Natural killer cell (primary cell): ENCODE measurements at regions not wholly inside any gene's neighbourhood (a gene's known extent, or its start where the extent isn't known, plus 50 kb on each side); places are given as distances from the start of the nearest gene placed in this dataset.

Source experiments
- ATAC-seq, 3 donors: fragments of 150-1000 bp in 2 of 3; fragments of 200-7000 bp in 1 of 3; cut with Tn5 transposase; 1 replicate in 1 of 3; 2 replicates in 2 of 3; pipeline ENCODE4 v1.10.0; 2021; ENCODE audit warnings: mild to moderate bottlenecking in 2 of 3, moderate library complexity in 2 of 3
- DNase-seq, 2 donors: peaks; one replicate each; pipeline versions ENCODE4 v3.0.0 to v3.0.0-alpha.2; 2013 to 2021; ENCODE audit warnings: mixed read lengths in 1 of 2
- H3K27ac ChIP-seq: one replicate; pipeline ENCODE4 v1.5.1; 2013; ENCODE audit warnings: mild to moderate bottlenecking, low read length
- H3K27me3 ChIP-seq: one replicate; pipeline ENCODE4 v1.6.1; 2013; ENCODE audit warnings: low read length; ENCODE audit not compliant: control insufficient read depth, insufficient read depth
- H3K36me3 ChIP-seq: one replicate; pipeline ENCODE4 v1.6.1; 2013; ENCODE audit warnings: low read length; ENCODE audit not compliant: control insufficient read depth, insufficient read depth
- H3K4me1 ChIP-seq: one replicate; pipeline ENCODE4 v1.6.1; 2013; ENCODE audit warnings: low read length; ENCODE audit not compliant: control insufficient read depth, insufficient read depth
- H3K4me3 ChIP-seq: one replicate; pipeline ENCODE4 v1.5.1; 2013; ENCODE audit warnings: low read length
- H3K9me3 ChIP-seq: one replicate; pipeline ENCODE4 v1.6.1; 2013; ENCODE audit warnings: low read length; ENCODE audit not compliant: control insufficient read depth, insufficient read depth
- H3K27ac Mint-ChIP-seq, 2 donors: one replicate each; pipeline ENCODE4 v1.8.0; 2022; ENCODE audit warnings: mild to moderate bottlenecking in 2 of 2, mixed read lengths in 2 of 2, moderate library complexity in 1 of 2
- H3K27me3 Mint-ChIP-seq, 2 donors: one replicate each; pipeline ENCODE4 v1.8.0; 2022; ENCODE audit warnings: low read depth in 2 of 2, mixed read lengths in 2 of 2
- H3K36me3 Mint-ChIP-seq: one replicate; pipeline ENCODE4 v1.8.0; 2022; ENCODE audit warnings: mixed read lengths
- H3K4me1 Mint-ChIP-seq, 2 donors: one replicate each; pipeline ENCODE4 v1.8.0; 2022; ENCODE audit warnings: mixed read lengths in 2 of 2
- H3K4me3 Mint-ChIP-seq: one replicate; pipeline ENCODE4 v1.8.0; 2022; ENCODE audit warnings: mild to moderate bottlenecking, moderate library complexity, mixed read lengths
- H3K9me3 Mint-ChIP-seq, 2 donors: one replicate each; pipeline ENCODE4 v1.8.0; 2022; ENCODE audit warnings: mixed read lengths in 2 of 2
- CTCF ChIP-seq: fragments of 200-600 bp; IDR thresholded peaks from one replicate; pipeline ENCODE4 v1.8.0; 2022; ENCODE audit warnings: antibody characterized with exemption
- WGBS: methylation state at CpG from one replicate; pipeline ENCODE4 v1.1.7; 2013; ENCODE audit warnings: missing lambda C conversion rate; ENCODE audit not compliant: insufficient coverage; 5-methylcytosine and 5-hydroxymethylcytosine counted together
- intact Hi-C: fragments of 100-400 bp; cut with micrococcal nuclease; formaldehyde crosslinking; loops from one replicate; pipeline ENCODE4 v1.14.2; 2022

GRCh38 chr2:57429831-57430230 is 616.8 kb upstream of the VRK2 start:
- ATAC-seq (no peak), DNase-seq (no peak)
- Histone ChIP-seq H3K4me1 (no peaks in the 10 kb centered on the region), H3K4me3 (no peak overlapping the region), H3K9me3 (no peaks in the 10 kb centered on the region), H3K27me3 (no peaks in the 10 kb centered on the region), H3K27ac (no peak overlapping the region), H3K36me3 (no peaks in the 10 kb centered on the region)
- no peak for TF ChIP-seq CTCF
- H3K36me3 Mint-ChIP-seq, result no peaks in the 10 kb centered on the region
- intact Hi-C loops, result no loop called here
- no peaks in the 10 kb centered on the region for H3K4me1 Mint-ChIP-seq
- WGBS, result no CpG with 5 or more reads among the region's 1 CpG
- H3K27ac Mint-ChIP-seq, result no peak overlapping the region
- H3K4me3 Mint-ChIP-seq, result no peak overlapping the region
- no peaks in the 10 kb centered on the region for H3K27me3 Mint-ChIP-seq
- H3K9me3 Mint-ChIP-seq, result peaks cover 5 to 10% of the 10 kb centered on the region in 2 donors

GRCh38 chr2:57432528-57432927 is 614.1 kb upstream of the VRK2 start:
- Mint-ChIP-seq H3K4me3 (no peak overlapping the region), H3K9me3 (peaks cover 12 to 17% of the 10 kb centered on the region in 2 donors), H3K4me1 (no peaks in the 10 kb centered on the region), H3K27me3 (no peaks in the 10 kb centered on the region), H3K27ac (no peak overlapping the region), H3K36me3 (no peaks in the 10 kb centered on the region)
- WGBS, result no CpG with 5 or more reads among the region's 1 CpG
- Histone ChIP-seq H3K9me3 (no peaks in the 10 kb centered on the region), H3K4me1 (no peaks in the 10 kb centered on the region), H3K27me3 (no peaks in the 10 kb centered on the region), H3K4me3 (no peak overlapping the region), H3K36me3 (no peaks in the 10 kb centered on the region), H3K27ac (no peak overlapping the region)
- ATAC-seq (no peak), DNase-seq (no peak)
- no peak for TF ChIP-seq CTCF
- intact Hi-C loops, result no loop called here

GRCh38 chr2:57434441-57434840 is 612.2 kb upstream of the VRK2 start:
- Histone ChIP-seq H3K27ac (no peak overlapping the region), H3K9me3 (no peaks in the 10 kb centered on the region), H3K4me1 (no peaks in the 10 kb centered on the region), H3K36me3 (no peaks in the 10 kb centered on the region), H3K27me3 (no peaks in the 10 kb centered on the region), H3K4me3 (no peak overlapping the region)
- Mint-ChIP-seq H3K27me3 (no peaks in the 10 kb centered on the region), H3K9me3 (peaks cover 9 to 17% of the 10 kb centered on the region in 2 donors), H3K27ac (no peak overlapping the region), H3K36me3 (no peaks in the 10 kb centered on the region), H3K4me3 (no peak overlapping the region), H3K4me1 (no peaks in the 10 kb centered on the region)
- DNase-seq, result no peak
- no peak for ATAC-seq
- no peak for TF ChIP-seq CTCF
- intact Hi-C loops, result no loop called here
- WGBS, result 71% methylated on average over 1 of the region's 2 CpGs

- DNase-seq (no peak), ATAC-seq (no peak)
- no CpG with 5 or more reads among the region's 1 CpG for WGBS
- Mint-ChIP-seq H3K9me3 (peaks cover 7 to 17% of the 10 kb centered on the region in 2 donors), H3K36me3 (no peaks in the 10 kb centered on the region), H3K4me1 (no peaks in the 10 kb centered on the region), H3K27ac (no peak overlapping the region), H3K27me3 (no peaks in the 10 kb centered on the region), H3K4me3 (no peak overlapping the region)
- TF ChIP-seq CTCF, result no peak
- Histone ChIP-seq H3K36me3 (no peaks in the 10 kb centered on the region), H3K4me3 (no peak overlapping the region), H3K27ac (no peak overlapping the region), H3K9me3 (no peaks in the 10 kb centered on the region), H3K27me3 (no peaks in the 10 kb centered on the region), H3K4me1 (no peaks in the 10 kb centered on the region)
- intact Hi-C loops, result no loop called here
Measured at GRCh38 chr2:57434972-57435371, 611.6 kb upstream of the VRK2 start.
